Type B pancreatic cell (in vitro differentiated cells): ENCODE measurements at regions not wholly inside any gene's neighbourhood (a gene's known extent, or its start where the extent isn't known, plus 50 kb on each side); places are given as distances from the start of the nearest gene placed in this dataset.

ENCODE experiments used
- DNase-seq: peaks from one replicate; pipeline ENCODE4 v3.0.0; 2021; ENCODE audit warnings: mixed read lengths; ENCODE audit not compliant: unreplicated experiment; ENCODE audit errors: extremely low spot score
- H3K27ac Mint-ChIP-seq: 2 replicates; pipeline ENCODE4 v1.8.0; 2021; ENCODE audit warnings: mild to moderate bottlenecking, mixed read lengths
- H3K27me3 Mint-ChIP-seq: 2 replicates; pipeline ENCODE4 v1.8.0; 2021; ENCODE audit warnings: mixed read lengths
- H3K36me3 Mint-ChIP-seq: 2 replicates; pipeline ENCODE4 v1.8.0; 2021; ENCODE audit warnings: mixed read lengths
- H3K4me1 Mint-ChIP-seq: one replicate; pipeline ENCODE4 v1.8.0; 2021; ENCODE audit warnings: mixed read lengths; ENCODE audit not compliant: unreplicated experiment
- H3K4me3 Mint-ChIP-seq: 2 replicates; pipeline ENCODE4 v1.8.0; 2021; ENCODE audit warnings: mild to moderate bottlenecking, mixed read lengths
- H3K9me3 Mint-ChIP-seq: 2 replicates; pipeline ENCODE4 v1.8.0; 2021; ENCODE audit warnings: mixed read lengths
- CTCF ChIP-seq: fragments of 200-600 bp; sonication (generic); conservative IDR thresholded peaks from 2 replicates; pipeline ENCODE4 v1.5.0; 2021; ENCODE audit warnings: antibody characterized with exemption, mild to moderate bottlenecking

- DNase-seq = no peak
- H3K9me3 Mint-ChIP-seq = no peaks in the 10 kb centered on the region
- H3K36me3 Mint-ChIP-seq = no peaks in the 10 kb centered on the region
- TF ChIP-seq CTCF = no peak
- H3K27me3 Mint-ChIP-seq = peaks cover 5% of the 10 kb centered on the region
- H3K27ac Mint-ChIP-seq = no peak overlapping the region
- no peaks in the 10 kb centered on the region for H3K4me1 Mint-ChIP-seq
- H3K4me3 Mint-ChIP-seq = no peak overlapping the region
Observed at GRCh38 chr11:119846374-119846773, 117.4 kb upstream of the NECTIN1 start.

- TF ChIP-seq CTCF = no peak
- Mint-ChIP-seq H3K4me3 (no peak overlapping the region), H3K27ac (peak overlapping the region; percentile 66), H3K4me1 (no peaks in the 10 kb centered on the region), H3K36me3 (no peaks in the 10 kb centered on the region), H3K9me3 (no peaks in the 10 kb centered on the region), H3K27me3 (peaks cover 5% of the 10 kb centered on the region)
- DNase-seq = no peak
Observed at GRCh38 chr11:119845756-119846155, 116.8 kb upstream of the NECTIN1 start.

DNA sequence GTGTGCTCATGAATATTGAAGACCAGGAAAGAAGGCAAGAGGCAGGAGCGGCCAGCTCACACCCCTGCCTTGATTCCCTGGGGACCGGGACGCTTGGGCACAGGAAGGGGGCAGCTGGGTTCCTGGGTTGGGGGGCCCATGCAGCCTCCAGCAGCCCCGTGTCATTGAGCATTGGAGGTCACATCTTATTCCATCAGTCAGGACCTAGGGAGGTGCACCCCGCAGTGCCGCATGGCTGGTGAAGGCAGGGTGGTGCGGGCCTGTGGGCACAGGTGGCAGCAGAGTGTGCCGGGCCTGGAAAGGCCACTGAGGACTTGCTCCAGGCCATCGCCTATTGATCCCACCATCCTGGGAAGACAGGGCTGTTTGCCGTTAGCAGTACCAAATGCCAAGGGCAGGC lies 116.3 kb upstream of the NECTIN1 start:
- H3K4me1 Mint-ChIP-seq = no peaks in the 10 kb centered on the region
- TF ChIP-seq CTCF = no peak
- DNase-seq = no peak
- peak overlapping the region; percentile 66 for H3K27ac Mint-ChIP-seq
- no peaks in the 10 kb centered on the region for H3K9me3 Mint-ChIP-seq
- no peaks in the 10 kb centered on the region for H3K36me3 Mint-ChIP-seq
- peaks cover 5% of the 10 kb centered on the region for H3K27me3 Mint-ChIP-seq
- H3K4me3 Mint-ChIP-seq = no peak overlapping the region

DNA sequence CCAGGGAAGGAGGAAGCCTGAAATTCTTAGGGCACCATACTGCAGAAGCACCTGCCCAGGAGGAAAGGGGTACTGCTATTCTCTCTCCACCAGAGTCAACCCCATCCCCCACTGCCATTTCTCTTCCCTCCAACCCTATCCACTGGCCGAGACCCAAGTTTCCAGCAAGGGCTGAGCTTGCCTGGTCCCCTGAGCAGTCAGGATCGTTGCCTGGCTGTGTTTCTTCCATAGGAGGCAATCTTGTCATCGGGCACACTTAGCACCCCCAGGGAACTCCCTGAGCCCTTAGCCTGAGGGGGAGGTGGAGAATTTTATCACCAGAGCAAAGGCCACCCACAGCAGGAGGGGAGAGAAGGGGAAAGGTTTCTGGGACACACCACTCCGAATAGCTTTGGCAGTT lies 115.8 kb upstream of the NECTIN1 start:
- Mint-ChIP-seq H3K27me3 (peaks cover 9% of the 10 kb centered on the region), H3K4me1 (no peaks in the 10 kb centered on the region), H3K4me3 (no peak overlapping the region), H3K27ac (no peak overlapping the region), H3K9me3 (no peaks in the 10 kb centered on the region), H3K36me3 (no peaks in the 10 kb centered on the region)
- TF ChIP-seq CTCF = no peak
- DNase-seq = no peak

DNA sequence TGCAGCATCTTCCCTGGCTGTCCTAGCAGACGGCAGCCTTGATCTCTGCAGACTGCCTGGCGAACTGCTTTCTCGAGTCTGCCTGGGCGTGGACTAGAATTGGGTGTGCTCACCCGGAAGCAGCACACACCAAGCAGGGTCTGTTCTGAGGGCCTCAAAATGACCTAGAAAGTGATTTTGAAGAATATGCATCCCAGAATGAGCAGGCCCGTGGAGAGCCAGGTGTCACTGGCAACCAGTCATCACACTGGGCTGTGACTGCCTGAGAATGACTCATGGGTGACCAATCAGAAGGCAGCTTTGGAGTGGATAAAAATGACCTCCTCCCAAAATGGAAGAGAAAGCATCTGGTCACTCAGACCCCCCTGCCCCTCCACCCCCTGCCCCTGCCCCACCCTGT lies 114.9 kb upstream of the NECTIN1 start:
- Mint-ChIP-seq H3K27me3 (peaks cover 16% of the 10 kb centered on the region), H3K27ac (peak overlapping the region; percentile 33), H3K4me1 (peaks cover 7% of the 10 kb centered on the region), H3K9me3 (no peaks in the 10 kb centered on the region), H3K4me3 (no peak overlapping the region), H3K36me3 (no peaks in the 10 kb centered on the region)
- TF ChIP-seq CTCF = no peak
- DNase-seq = no peak

- H3K9me3 Mint-ChIP-seq = no peaks in the 10 kb centered on the region
- H3K27ac Mint-ChIP-seq = no peak overlapping the region
Observed at GRCh38 chr11:119842731-119843130, 113.7 kb upstream of the NECTIN1 start.

More at GRCh38 chr11:119842731-119843130, 113.7 kb upstream of the NECTIN1 start:
- peaks cover 19% of the 10 kb centered on the region for H3K27me3 Mint-ChIP-seq
- H3K36me3 Mint-ChIP-seq = no peaks in the 10 kb centered on the region
- H3K4me3 Mint-ChIP-seq = no peak overlapping the region
- no peak for TF ChIP-seq CTCF
- peaks cover 7% of the 10 kb centered on the region for H3K4me1 Mint-ChIP-seq
- no peak for DNase-seq
